Activated CD8-positive, alpha-beta memory T cell treated with anti-CD3 and anti-CD28 coated beads for 1 hour (primary cell): ENCODE measurements at regions not wholly inside any gene's neighbourhood (a gene's known extent, or its start where the extent isn't known, plus 50 kb on each side); places are given as distances from the start of the nearest gene placed in this dataset.

ENCODE experiments used
- DNase-seq, 2 donors: peaks; one replicate each; pipeline ENCODE4 v3.0.0-alpha.2; 2020; ENCODE audit warnings: low read depth in 1 of 2; ENCODE audit errors: extremely low read depth in 1 of 2

DNA sequence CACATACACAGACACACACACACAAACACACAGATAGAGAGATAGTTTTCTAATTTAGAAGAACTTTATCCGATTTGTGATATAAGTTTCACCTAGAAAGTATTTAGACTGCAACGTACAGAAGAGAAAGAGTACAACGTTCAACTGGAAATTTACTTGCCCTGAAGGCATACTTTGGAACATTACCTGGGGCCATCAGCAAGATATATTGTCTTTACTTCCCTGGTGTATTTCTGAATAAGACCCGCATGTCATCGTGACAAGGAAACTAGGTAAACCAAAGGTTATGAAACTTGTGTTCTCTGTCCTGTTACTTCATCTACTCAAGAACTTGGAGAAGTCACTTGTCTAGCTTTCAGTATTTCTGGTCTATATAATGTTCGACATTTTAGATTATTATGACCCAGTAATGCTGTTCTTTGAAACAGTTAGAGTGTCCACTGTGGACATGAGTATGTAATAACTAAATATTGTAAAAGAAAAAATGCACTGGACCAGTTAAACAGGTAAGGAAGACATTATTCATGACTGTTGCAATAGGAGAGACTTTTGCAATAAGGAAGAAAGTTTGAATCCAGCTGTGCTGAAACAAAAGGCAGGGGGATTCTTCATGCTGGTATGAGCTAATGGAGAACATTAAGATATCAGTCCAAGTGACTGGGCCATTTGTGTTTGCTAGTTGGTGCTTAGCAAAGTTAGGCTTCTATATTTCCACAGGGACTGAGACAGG is 1791.1 kb downstream of the MAT2B start:
- no peak for DNase-seq

DNA sequence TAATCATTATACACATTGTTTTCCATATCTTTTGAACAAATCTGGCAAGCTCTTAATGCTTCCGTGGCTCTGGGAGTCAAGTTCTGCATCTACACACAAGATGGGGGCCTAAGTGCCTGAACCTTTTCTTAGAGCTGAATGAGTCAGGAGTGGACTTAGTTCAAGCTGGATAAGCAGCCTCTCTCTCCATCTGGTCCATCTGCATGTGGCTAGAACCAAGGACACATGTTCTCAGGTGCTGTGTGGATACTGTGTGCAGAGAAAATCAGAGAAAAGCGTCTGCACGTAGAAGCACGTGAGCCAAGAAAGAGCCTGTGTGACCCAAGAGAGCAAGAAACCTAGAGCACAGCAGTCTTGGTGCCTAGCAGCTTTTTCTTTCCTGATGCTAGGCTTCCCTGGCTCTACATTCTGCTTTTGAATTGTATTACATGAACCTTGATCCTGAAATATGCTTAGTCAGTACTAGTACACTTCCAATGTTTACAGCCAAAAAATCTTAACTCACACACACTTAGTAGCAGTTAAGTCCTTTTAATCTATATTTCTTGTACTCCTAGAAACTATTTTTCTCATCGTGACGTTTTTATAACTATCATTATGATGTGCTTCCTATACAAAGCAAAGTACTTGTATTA is 1798.9 kb downstream of the MAT2B start:
- DNase-seq = no peak

DNA sequence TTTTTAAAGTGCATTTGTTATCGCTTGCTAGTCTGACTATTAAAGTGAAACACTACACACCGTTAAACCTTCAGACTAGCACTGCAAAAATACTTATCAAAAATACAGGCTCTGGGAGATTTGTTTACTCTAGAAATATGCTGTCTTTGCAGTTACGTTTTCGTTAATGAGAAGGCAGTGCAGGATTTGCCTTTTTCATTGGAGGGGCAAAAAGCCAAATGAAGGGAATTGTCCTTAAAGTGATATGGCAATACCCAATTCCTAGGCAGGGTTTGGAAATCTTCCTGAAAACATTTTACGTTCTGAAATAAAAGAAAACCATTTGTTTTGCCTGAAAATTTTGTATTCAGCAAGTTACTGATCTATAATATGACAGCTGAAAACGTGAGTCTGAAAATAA is 1800.2 kb downstream of the MAT2B start:
- DNase-seq = no peak

DNA sequence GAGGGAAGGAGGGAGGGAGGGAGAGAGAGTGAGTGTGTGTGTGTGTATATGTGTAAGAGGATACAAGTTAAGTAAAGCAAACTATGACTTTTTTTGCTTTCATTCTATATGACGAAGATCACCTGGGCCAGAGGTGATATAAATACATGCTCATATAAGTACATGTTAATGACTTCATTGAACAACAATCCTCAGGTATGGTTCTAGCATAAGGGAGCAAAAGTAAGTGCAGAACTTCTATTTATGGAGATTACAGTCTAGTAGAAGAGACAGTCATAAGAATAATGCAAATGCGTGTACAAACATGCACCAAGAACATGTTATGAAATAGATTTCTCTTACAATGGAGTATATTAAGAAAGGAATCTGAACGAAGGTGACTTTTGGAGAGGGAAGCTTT is 1804.0 kb downstream of the MAT2B start:
- no peak for DNase-seq

DNA sequence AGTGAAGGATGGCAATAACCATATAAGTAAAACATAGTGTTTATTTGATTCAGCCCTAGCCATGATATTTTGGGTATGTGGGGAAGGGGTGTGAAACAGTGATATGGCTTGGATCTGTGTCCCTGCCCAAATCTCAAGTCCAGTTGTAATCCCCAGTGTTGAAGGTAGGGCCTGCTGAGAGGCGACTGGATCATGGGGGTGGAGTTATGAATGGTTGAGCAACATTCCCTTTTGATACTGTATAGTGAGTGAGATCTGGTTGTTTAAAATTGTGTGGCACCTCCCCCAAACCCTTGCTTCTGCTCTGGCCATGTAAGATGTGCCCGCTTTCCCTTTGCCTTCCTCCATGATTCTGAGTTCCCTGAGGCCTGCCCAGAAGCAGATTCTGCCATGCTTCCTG is 1804.6 kb downstream of the MAT2B start:
- no peak for DNase-seq

DNA sequence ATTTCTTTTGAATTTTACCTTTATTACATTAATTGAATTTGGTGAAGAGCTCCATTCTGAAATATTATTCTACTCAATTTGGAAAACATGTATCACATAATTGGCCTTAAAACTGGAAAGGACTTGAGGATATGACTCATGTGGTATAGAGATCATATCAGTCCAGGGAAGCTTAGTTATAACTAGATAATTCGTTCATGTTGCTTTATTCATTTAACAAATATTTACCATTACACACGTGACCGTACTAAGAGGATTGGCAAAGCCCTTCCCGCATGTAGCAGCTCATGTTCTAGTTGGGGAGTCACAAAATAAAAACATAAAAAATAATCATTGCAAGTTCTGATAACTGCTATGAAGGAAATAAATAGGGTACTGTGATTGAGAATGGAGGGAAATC is 1816.5 kb downstream of the MAT2B start:
- DNase-seq = no peak

DNA sequence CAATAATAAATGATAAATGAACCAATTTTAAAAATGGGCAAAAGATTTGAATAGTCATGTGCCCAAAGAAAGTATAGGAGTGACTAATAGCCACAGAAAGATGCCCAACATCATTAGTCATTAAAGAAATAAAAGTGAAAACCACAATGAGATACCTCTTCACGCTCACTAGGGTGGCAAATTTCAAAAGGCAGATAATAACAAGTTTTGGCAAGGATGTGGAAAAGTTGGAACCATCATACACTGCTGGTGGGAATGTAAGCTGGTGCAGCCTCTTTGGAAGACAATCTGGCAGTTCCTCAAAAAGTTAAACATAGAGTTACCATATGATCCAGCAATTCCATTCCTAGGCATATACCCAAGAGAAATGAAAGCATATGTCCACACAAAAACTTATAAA is 1819.8 kb downstream of the MAT2B start:
- no peak for DNase-seq

DNA sequence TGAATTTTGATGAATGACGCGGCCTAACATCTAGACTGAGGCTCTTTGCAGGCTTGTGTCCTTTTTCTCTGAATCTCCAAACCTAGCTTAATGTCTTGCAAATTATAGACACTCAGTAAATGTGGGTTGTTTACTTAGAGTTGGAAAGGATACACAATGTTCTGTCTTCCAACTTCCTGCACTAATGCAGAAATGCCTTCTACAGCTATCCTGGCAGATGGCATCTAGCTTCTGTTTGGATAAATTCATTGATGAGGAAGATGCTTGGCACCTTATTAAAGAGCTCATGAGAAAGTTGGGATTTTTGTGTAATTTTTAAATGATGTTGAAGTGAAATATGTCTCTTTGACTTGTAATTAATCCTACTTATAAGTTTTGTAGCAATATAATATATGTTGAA is 1822.2 kb downstream of the MAT2B start:
- DNase-seq = no peak

DNA sequence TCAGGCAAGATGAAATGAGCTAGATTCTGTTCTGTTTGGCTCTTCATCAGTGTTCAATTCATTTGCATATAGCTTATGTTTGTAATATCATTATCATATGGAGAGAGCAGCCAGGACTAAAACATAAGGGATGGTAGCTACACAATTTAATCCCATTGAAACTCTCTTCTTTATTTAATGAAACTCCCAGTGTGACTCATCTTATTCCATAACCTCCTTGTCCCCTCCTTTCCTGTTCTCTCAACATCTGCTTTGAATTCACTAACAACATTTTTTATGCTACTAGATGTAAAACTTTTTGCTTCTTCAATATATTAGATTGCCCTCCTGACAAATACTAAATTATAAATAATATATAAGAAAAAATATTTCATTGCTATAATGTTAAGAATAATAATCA is 1823.4 kb downstream of the MAT2B start:
- no peak for DNase-seq

DNA sequence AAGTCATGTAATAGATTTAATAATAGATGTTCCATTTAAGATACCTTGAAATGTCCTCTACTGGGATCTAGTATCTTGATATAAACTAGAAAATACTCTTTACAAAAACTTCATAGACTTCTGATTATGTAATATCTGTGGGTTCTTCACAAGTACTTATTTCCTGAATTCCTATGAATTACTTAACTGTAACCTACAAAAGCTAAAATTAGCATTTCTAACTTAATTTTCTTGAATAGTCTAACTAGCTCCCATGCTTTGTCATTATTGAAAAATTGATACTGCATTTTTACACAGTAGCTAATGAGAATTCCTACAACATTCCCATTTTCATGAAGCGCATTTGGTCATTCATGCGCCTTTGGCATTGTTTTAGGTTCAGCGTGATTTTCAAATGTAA is 1828.2 kb downstream of the MAT2B start:
- DNase-seq = no peak

DNA sequence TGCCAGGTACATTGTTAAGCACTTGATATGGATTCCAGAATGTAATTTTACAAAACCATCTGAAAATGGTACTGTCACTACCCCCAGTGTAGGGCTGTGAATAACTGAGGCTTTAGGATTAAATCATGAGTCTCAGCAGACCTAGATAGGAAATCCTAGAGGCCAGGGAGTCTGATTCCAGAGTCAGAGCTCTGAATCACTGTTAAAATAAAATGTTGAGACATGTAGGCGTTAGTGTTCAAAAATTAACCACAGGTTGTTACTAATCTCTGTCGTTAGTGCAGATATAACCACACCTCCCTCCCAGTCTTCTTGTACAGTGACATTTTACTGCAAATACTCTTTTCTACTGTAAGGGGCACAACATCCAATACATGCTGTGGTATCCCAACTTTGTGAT is 1828.8 kb downstream of the MAT2B start:
- DNase-seq = no peak

DNA sequence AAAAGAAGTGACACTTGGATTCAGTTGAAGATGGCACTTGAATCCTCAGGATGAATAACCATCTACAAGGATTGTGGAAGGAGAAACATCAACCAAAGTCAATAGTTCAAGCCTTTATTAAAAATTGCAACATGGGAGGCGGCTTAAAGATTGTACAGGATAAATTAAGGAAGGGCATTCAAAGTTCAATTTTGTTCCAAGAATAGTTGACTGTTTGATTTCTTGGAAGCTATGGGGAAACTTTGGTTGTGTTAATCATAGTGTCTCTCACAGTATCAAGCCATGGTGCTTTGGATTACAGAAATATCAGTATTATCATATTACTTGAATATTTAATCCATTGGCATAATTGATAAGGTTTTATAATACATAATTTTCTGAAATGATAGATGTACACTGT is 1844.3 kb downstream of the MAT2B start:
- no peak for DNase-seq

DNA sequence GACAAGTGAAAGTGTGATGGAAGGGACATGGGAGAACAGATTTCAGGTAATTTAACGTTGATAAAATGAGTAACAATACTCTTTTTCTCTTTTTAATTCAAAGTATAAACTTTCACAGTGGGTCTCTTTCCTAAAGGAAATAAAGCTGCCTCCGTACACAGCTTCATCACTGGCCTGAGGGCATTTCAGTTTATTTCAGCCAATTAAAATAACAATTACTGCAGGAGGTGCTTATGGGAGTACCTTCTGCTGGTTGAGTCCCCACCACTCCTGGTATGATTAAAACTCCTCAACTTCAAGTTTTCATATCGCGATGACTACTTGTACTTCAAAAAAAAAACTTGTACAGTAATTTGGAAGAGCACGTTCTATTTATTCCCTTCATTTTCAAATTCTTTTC is 1845.9 kb downstream of the MAT2B start:
- DNase-seq = no peak

DNA sequence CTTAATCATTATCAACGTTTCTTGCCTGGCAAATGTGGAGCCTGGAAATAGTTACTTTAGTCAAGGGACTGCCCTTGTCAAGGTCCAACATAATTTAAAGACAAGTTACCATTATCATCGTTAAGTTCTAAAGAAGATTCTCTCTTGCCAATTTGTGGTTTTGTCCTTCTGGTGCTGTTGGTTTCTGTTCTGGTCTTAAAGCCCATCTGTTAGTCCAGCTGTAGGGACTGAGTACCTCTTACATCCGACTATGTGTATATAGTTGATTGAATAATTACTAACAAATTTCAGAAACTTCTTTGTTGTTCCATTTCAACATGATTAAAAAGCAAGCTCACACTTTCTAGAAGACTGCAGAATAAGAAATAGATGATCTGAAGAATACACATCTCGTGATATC is 1854.9 kb downstream of the MAT2B start:
- DNase-seq = no peak

DNA sequence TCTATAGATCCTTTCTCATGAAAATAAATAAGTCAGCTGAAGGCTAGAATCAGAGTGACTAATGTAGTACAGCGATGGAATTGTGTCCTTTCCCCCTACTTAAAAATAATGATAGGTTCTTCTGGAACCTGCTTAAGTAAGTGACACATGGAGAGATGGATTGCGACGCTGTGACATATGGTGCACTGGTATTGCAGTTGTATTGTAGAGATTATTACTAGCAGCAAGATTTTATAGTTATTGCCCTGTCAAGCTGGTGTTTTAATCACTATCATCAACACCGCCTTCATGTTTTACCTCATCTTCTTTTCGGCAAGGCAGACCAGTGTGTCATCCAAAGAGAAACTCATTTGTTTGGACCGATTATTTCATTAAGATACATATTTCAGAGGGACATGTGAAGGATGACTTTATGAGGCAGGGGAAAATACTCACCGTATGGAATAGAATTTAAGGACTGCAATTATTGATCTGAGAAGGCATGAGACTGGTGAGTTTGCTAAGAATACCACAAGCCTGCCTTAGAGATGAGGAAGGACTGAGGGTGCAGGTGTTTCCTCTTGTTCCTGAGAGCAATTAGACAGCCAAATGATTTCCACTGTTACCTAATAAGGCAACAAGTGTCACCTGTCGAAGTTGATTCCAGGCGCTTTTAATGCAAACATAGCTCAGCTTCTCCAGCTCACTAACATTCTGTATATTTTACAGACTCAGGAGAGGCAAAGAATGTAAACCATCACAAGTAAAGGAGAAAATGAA is 1855.5 kb downstream of the MAT2B start:
- DNase-seq = no peak

DNA sequence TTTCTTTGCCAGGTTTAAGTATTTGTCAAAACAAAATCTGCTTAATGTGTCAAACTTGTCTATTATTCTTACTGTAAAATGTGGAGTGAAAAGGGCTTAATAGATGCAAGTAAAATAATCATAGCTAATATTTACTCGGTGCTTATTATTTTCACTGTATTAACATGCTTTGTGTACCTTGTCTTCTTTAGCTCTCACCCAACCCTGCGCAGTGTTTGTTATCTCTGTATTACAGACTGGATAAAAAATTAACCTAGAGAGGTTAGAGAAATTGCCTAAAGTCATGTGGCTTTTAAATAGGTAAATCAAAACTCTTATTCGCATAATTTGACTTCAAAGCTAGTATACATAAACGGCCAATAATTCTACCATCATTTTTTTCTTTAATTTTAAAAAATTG is 1864.8 kb downstream of the MAT2B start:
- no peak for DNase-seq

DNA sequence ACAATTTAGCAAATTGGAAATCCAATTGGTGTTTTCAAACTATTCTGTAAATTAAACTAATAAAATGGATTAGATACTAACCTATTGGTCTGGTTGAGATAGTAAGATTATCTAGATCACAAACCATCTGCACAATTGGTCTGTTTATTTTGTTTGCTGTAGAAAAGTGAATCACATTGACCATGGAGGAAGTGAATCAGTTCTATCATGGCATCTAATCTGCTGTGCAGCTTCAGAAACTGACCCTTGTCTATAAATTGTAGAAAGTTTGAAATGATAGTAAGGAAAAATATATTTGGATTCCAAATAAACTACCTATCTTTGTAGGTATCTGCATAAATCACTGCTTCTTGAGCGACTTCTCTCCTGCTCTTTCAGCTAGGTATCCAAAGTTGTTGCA is 1865.4 kb downstream of the MAT2B start:
- no peak for DNase-seq

DNA sequence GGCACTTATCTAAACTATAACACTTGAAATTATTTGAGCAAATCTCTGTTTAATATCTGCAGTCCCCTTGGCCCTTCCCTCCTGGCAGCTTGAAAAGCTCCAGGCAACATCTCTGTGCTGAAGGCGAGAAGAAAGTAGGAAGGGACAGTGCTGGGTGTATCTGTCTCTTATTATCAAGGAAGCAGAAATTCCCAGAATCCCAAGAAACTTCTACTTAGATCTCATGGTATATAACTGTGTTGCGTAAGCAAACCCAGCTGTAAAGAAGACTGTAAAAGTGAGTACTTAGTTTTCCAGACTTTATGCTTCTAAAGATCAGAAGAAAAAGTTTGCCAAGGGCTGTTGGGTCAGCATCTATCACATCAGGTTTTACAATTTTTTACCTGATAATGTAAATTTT is 1869.8 kb downstream of the MAT2B start:
- DNase-seq = no peak

DNA sequence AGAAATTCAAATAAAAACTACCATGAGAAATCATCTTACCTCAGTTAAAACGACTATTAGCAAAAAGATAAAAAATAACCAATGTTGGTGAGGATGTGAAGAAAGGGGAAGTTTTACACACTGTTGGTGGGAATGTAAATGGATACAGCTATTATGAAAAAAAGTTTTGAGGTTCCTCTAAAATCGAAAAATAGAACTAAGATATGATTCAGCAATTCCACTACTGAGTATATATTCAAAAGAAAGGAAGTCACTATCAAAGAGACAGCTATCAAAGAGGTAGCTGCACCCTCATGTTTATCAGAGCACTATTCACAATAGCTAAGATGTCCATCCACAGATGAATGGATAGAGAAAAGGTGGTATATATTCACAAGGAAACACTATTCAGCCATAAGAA is 1888.4 kb downstream of the MAT2B start:
- no peak for DNase-seq

DNA sequence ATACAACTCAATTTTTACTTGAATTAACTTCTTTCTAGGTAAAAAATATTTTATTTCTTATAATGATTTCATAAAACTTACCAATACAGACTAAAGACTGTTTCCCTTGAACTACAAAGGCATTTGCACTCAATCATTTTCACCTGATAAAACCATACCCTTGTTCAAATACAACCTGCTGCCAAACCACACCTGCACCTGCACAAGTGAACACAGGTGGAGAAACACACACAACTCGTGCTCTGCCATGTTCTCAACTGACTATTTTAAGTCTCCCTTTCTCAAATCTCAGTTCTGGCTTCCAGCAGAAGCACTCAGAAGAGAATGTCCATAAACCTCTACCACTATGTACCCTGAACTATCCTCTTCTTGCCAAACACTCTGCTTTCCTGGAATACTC is 1892.1 kb downstream of the MAT2B start:
- DNase-seq = no peak

DNA sequence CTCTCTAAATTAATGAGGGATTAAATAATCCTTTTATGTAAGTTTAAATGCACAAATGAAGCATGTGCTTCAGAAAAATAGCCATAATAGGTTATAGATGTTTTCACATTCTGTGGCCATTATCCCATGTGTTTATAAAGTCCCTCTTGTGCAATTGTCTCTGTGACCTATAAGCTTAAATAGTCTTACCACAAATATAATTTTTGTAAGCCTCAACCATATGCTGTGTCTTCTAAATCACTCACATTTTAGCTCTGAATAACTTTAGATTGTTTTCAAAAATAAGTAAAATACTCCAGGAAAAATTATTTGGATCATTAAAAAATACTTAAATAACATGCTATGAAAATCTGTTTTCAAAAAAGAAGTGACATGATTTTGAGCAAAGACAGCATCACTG is 1894.7 kb downstream of the MAT2B start:
- no peak for DNase-seq

DNA sequence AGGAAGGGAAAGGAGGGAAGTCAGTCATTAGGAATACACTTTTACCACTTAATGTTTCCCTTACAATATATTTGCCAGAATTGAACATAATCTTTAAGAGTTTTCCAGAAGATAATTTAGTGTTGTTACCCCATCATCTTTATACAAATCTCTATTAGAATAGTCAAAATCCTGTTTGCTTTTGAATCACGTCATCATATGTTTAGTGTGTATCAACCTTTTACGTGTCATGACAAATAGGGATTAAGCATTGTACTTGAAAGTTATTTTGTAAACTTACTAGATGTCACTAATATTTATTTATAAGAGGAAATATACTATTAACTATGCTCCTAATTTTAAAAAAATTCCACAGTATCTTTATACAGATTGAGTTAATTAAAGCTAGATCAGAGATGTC is 1899.5 kb downstream of the MAT2B start:
- DNase-seq = no peak
